Naive thymus-derived CD4-positive, alpha-beta T cell (primary cell): ENCODE measurements at regions not wholly inside any gene's neighbourhood (a gene's known extent, or its start where the extent isn't known, plus 50 kb on each side); places are given as distances from the start of the nearest gene placed in this dataset.

ENCODE experiments used
- ATAC-seq: fragments of 150-1000 bp; cut with Tn5 transposase; 2 replicates; pipeline ENCODE4 v1.10.0; 2021; ENCODE audit warnings: mild to moderate bottlenecking, moderate library complexity
- CTCF ChIA-PET: fragments of 350-600 bp; sonication (Branson Sonifier 250); formaldehyde crosslinking; loops from one replicate; lab custom pipeline; 2021; ENCODE audit warnings: antibody characterized with exemption; lab: Charles Lee
- POLR2A ChIA-PET: fragments of 350-600 bp; sonication (Branson Sonifier 250); formaldehyde crosslinking; loops from one replicate; lab custom pipeline; 2021; ENCODE audit warnings: antibody characterized with exemption, inconsistent platforms; lab: Charles Lee
- DNase-seq, 9 donors: peaks; one replicate each; pipeline versions ENCODE4 v3.0.0 to v3.0.0-alpha.2; 2020 to 2022; ENCODE audit warnings: mixed read lengths in 1 of 9
- H3K27ac ChIP-seq: one replicate; pipeline ENCODE4 v1.7.0; 2013; ENCODE audit warnings: mild to moderate bottlenecking, low read depth, low read length, moderate library complexity
- H3K27me3 ChIP-seq, 2 donors: one replicate each; pipeline ENCODE4 v1.7.0; 2013; ENCODE audit warnings: low read length in 2 of 2, mild to moderate bottlenecking in 2 of 2, moderate library complexity in 2 of 2; ENCODE audit not compliant: control insufficient read depth in 2 of 2, insufficient read depth in 2 of 2
- H3K36me3 ChIP-seq, 3 experiments: 1 replicate in 2 of 3; 2 replicates in 1 of 3; pipeline ENCODE4 v1.7.0; 2013; ENCODE audit warnings: low read length in 3 of 3, mild to moderate bottlenecking in 3 of 3, moderate library complexity in 1 of 3; ENCODE audit not compliant: insufficient read depth in 3 of 3, control insufficient read depth in 2 of 3
- H3K4me1 ChIP-seq, 2 donors: one replicate each; pipeline ENCODE4 v1.7.0; 2013; ENCODE audit warnings: low read length in 2 of 2, mild to moderate bottlenecking in 2 of 2, moderate library complexity in 1 of 2; ENCODE audit not compliant: control insufficient read depth in 2 of 2, insufficient read depth in 2 of 2
- H3K4me3 ChIP-seq: 2 replicates; pipeline ENCODE4 v1.7.0; 2013; ENCODE audit warnings: mild to moderate bottlenecking, low read length
- H3K9me3 ChIP-seq, 3 experiments: 1 replicate in 2 of 3; 2 replicates in 1 of 3; pipeline ENCODE4 v1.7.0; 2013; ENCODE audit warnings: low read length in 3 of 3; ENCODE audit not compliant: control insufficient read depth in 2 of 3
- H3K27ac Mint-ChIP-seq, 9 donors: one replicate each; pipeline ENCODE4 v1.8.0; 2020 to 2022; ENCODE audit warnings: mixed read lengths in 9 of 9, mild to moderate bottlenecking in 8 of 9, moderate library complexity in 5 of 9, inconsistent platforms in 2 of 9
- H3K27me3 Mint-ChIP-seq, 5 donors: one replicate each; pipeline ENCODE4 v1.8.0; 2021 to 2022; ENCODE audit warnings: mixed read lengths in 5 of 5, mild to moderate bottlenecking in 1 of 5
- H3K36me3 Mint-ChIP-seq, 5 donors: one replicate each; pipeline ENCODE4 v1.8.0; 2020 to 2022; ENCODE audit warnings: mixed read lengths in 5 of 5, mild to moderate bottlenecking in 3 of 5, inconsistent platforms in 1 of 5
- H3K4me1 Mint-ChIP-seq, 7 donors: one replicate each; pipeline ENCODE4 v1.8.0; 2020 to 2022; ENCODE audit warnings: mixed read lengths in 7 of 7, mild to moderate bottlenecking in 3 of 7, inconsistent platforms in 1 of 7
- H3K4me3 Mint-ChIP-seq, 10 donors: one replicate each; pipeline ENCODE4 v1.8.0; 2020 to 2022; ENCODE audit warnings: mild to moderate bottlenecking in 10 of 10, mixed read lengths in 10 of 10, moderate library complexity in 6 of 10, inconsistent platforms in 2 of 10
- H3K9me3 Mint-ChIP-seq, 11 donors: one replicate each; pipeline ENCODE4 v1.8.0; 2020 to 2022; ENCODE audit warnings: mixed read lengths in 11 of 11, mild to moderate bottlenecking in 4 of 11, inconsistent platforms in 1 of 11, moderate library complexity in 1 of 11
- intact Hi-C, 2 donors: fragments of 100-400 bp; cut with micrococcal nuclease; formaldehyde crosslinking; loops; one replicate each; pipeline ENCODE4 v1.15.1; 2023

- ATAC-seq (no peak), DNase-seq (no peak)
- Mint-ChIP-seq H3K36me3 (peaks cover 0 to 18% (median 4%) of the 10 kb centered on the region in 5 donors), H3K4me3 (no peak overlapping the region), H3K4me1 (no peaks in the 10 kb centered on the region), H3K9me3 (peaks cover 9 to 18% (median 15%) of the 10 kb centered on the region in 11 donors), H3K27me3 (peaks cover 0 to 18% (median 11%) of the 10 kb centered on the region in 5 donors), H3K27ac (no peak overlapping the region)
- intact Hi-C loops: no loop called here
- H3K4me1 ChIP-seq: no peaks in the 10 kb centered on the region
- no peaks in the 10 kb centered on the region for H3K9me3 ChIP-seq
- no peaks in the 10 kb centered on the region for H3K27me3 ChIP-seq
- H3K36me3 ChIP-seq: no peaks in the 10 kb centered on the region
- ChIA-PET POLR2A (no interaction called here), CTCF (no interaction called here)
- no peak overlapping the region for H3K4me3 ChIP-seq
- no peak overlapping the region for H3K27ac ChIP-seq
These were observed 158.0 kb upstream of the CAND1 start for GRCh38 chr12:67111182-67111581.

- ATAC-seq (no peak), DNase-seq (no peak)
- Mint-ChIP-seq H3K4me1 (no peaks in the 10 kb centered on the region), H3K36me3 (peaks cover 0 to 5% (median 0%) of the 10 kb centered on the region in 5 donors), H3K27ac (no peak overlapping the region), H3K27me3 (peaks cover 0 to 18% (median 6%) of the 10 kb centered on the region in 5 donors), H3K9me3 (peaks cover 0 to 7% (median 3%) of the 10 kb centered on the region in 11 donors), H3K4me3 (no peak overlapping the region)
- Histone ChIP-seq H3K27ac (no peak overlapping the region), H3K27me3 (no peaks in the 10 kb centered on the region), H3K4me1 (no peaks in the 10 kb centered on the region), H3K9me3 (no peaks in the 10 kb centered on the region), H3K4me3 (no peak overlapping the region), H3K36me3 (no peaks in the 10 kb centered on the region)
- CTCF ChIA-PET: no interaction called here
- intact Hi-C loops: no loop called here
- POLR2A ChIA-PET: no interaction called here
These were observed 156.6 kb upstream of the CAND1 start for GRCh38 chr12:67112586-67112985.

- H3K9me3 Mint-ChIP-seq: peaks cover 0 to 2% (median 0%) of the 10 kb centered on the region in 11 donors
- Histone ChIP-seq H3K36me3 (no peaks in the 10 kb centered on the region), H3K27me3 (no peaks in the 10 kb centered on the region), H3K4me1 (no peaks in the 10 kb centered on the region), H3K9me3 (no peaks in the 10 kb centered on the region), H3K4me3 (no peak overlapping the region), H3K27ac (no peak overlapping the region)
- ChIA-PET POLR2A (no interaction called here), CTCF (no interaction called here)
- H3K27me3 Mint-ChIP-seq: peaks cover 0 to 22% (median 4%) of the 10 kb centered on the region in 5 donors
- H3K4me3 Mint-ChIP-seq: no peak overlapping the region
- H3K27ac Mint-ChIP-seq: no peak overlapping the region
- H3K36me3 Mint-ChIP-seq: no peaks in the 10 kb centered on the region
- H3K4me1 Mint-ChIP-seq: no peaks in the 10 kb centered on the region
- ATAC-seq: no peak
- no peak for DNase-seq
- intact Hi-C loops: no loop called here
These were observed 153.0 kb upstream of the CAND1 start for GRCh38 chr12:67116134-67116533.

- peaks cover 0 to 2% (median 0%) of the 10 kb centered on the region in 11 donors for H3K9me3 Mint-ChIP-seq
- no peak overlapping the region for H3K27ac ChIP-seq
- no peaks in the 10 kb centered on the region for H3K4me1 Mint-ChIP-seq
- no peaks in the 10 kb centered on the region for H3K9me3 ChIP-seq
- intact Hi-C loops: no loop called here
- H3K27ac Mint-ChIP-seq: no peak overlapping the region
- no peaks in the 10 kb centered on the region for H3K4me1 ChIP-seq
- H3K36me3 Mint-ChIP-seq: no peaks in the 10 kb centered on the region
- ATAC-seq (no peak), DNase-seq (no peak)
- no peaks in the 10 kb centered on the region for H3K36me3 ChIP-seq
- CTCF ChIA-PET: no interaction called here
- H3K4me3 ChIP-seq: no peak overlapping the region
- POLR2A ChIA-PET: no interaction called here
- no peaks in the 10 kb centered on the region for H3K27me3 ChIP-seq
- peaks cover 3 to 15% (median 8%) of the 10 kb centered on the region in 5 donors for H3K27me3 Mint-ChIP-seq
- no peak overlapping the region for H3K4me3 Mint-ChIP-seq
These were observed 146.6 kb upstream of the CAND1 start for GRCh38 chr12:67122584-67122983.

- Histone ChIP-seq H3K27me3 (no peaks in the 10 kb centered on the region), H3K4me1 (no peaks in the 10 kb centered on the region), H3K27ac (no peak overlapping the region), H3K9me3 (no peaks in the 10 kb centered on the region), H3K36me3 (no peaks in the 10 kb centered on the region), H3K4me3 (no peak overlapping the region)
- no peaks in the 10 kb centered on the region for H3K4me1 Mint-ChIP-seq
- DNase-seq (no peak), ATAC-seq (no peak)
- H3K27me3 Mint-ChIP-seq: peaks cover 8 to 47% (median 10%) of the 10 kb centered on the region in 5 donors
- CTCF ChIA-PET: no interaction called here
- POLR2A ChIA-PET: no interaction called here
- no peak overlapping the region for H3K27ac Mint-ChIP-seq
- no peaks in the 10 kb centered on the region for H3K9me3 Mint-ChIP-seq
- no peak overlapping the region for H3K4me3 Mint-ChIP-seq
- no peaks in the 10 kb centered on the region for H3K36me3 Mint-ChIP-seq
- intact Hi-C loops: no loop called here
These were observed 131.9 kb upstream of the CAND1 start for GRCh38 chr12:67137256-67137655.

GRCh38 chr12:67141296-67142018, 127.7 kb upstream of the CAND1 start:
- ChIA-PET POLR2A (no interaction called here), CTCF (interaction anchor here (0.7 kb wide), 1 partner anchor 522 kb away, joined by 3 read pairs; no protein-coding TSS in a partner anchor)
- no peak overlapping the region for H3K27ac ChIP-seq
- Mint-ChIP-seq H3K36me3 (peaks cover 0 to 2% (median 0%) of the 10 kb centered on the region in 5 donors), H3K9me3 (no peaks in the 10 kb centered on the region), H3K27ac (no peak overlapping the region), H3K27me3 (peaks cover 9 to 46% (median 10%) of the 10 kb centered on the region in 5 donors), H3K4me1 (no peaks in the 10 kb centered on the region), H3K4me3 (no peak overlapping the region)
- no peaks in the 10 kb centered on the region for H3K27me3 ChIP-seq
- ATAC-seq: no peak
- DNase-seq: no peak
- intact Hi-C loops: no loop called here
- H3K9me3 ChIP-seq: no peaks in the 10 kb centered on the region
- H3K36me3 ChIP-seq: no peaks in the 10 kb centered on the region
- no peak overlapping the region for H3K4me3 ChIP-seq
- no peaks in the 10 kb centered on the region for H3K4me1 ChIP-seq

- no peak for DNase-seq
- Histone ChIP-seq H3K36me3 (no peaks in the 10 kb centered on the region), H3K27ac (no peak overlapping the region), H3K4me1 (no peaks in the 10 kb centered on the region), H3K4me3 (no peak overlapping the region), H3K27me3 (no peaks in the 10 kb centered on the region), H3K9me3 (no peaks in the 10 kb centered on the region)
- POLR2A ChIA-PET: no interaction called here
- Mint-ChIP-seq H3K4me3 (no peak overlapping the region), H3K27ac (no peak overlapping the region), H3K9me3 (peaks cover 0 to 2% (median 0%) of the 10 kb centered on the region in 11 donors), H3K27me3 (peaks cover 0 to 15% (median 4%) of the 10 kb centered on the region in 5 donors), H3K4me1 (peaks cover 0 to 6% (median 0%) of the 10 kb centered on the region in 7 donors), H3K36me3 (peaks cover 0 to 2% (median 0%) of the 10 kb centered on the region in 5 donors)
- intact Hi-C loops: no loop called here
- no peak for ATAC-seq
- CTCF ChIA-PET: no interaction called here
These were observed 123.5 kb upstream of the CAND1 start for GRCh38 chr12:67145692-67146091.
